Activated CD4-positive, alpha-beta T cell treated with anti-CD3 and anti-CD28 coated beads, Interleukin-2, Interleukin-4, amounts not matched to agents 100 ng/mL and 50 ng/mL, durations not matched to agents 16 hours and 8 hours (primary cell): ENCODE measurements at regions not wholly inside any gene's neighbourhood (a gene's known extent, or its start where the extent isn't known, plus 50 kb on each side); places are given as distances from the start of the nearest gene placed in this dataset.

Experiments used
- DNase-seq: peaks from one replicate; pipeline ENCODE4 v3.0.0-alpha.2; 2020; ENCODE audit warnings: low spot score

GRCh38 chr4:138964716-138965426 is 50.7 kb upstream of the NOCT start:
- no peak for DNase-seq

GRCh38 chr4:138963412-138963811 is 52.2 kb upstream of the NOCT start:
- no peak for DNase-seq

GRCh38 chr4:138961664-138962063 is 53.9 kb upstream of the NOCT start:
- DNase-seq: no peak

- no peak for DNase-seq
Measured at GRCh38 chr4:138961129-138961528, 54.5 kb upstream of the NOCT start.

- DNase-seq: no peak
Measured at GRCh38 chr4:138960175-138960710, 55.3 kb upstream of the NOCT start.

GRCh38 chr4:138959097-138959815 is 56.3 kb upstream of the NOCT start:
- no peak for DNase-seq

- DNase-seq: no peak
Measured at GRCh38 chr4:138958519-138958918, 57.1 kb upstream of the NOCT start.

GRCh38 chr4:138957302-138957701 is 58.3 kb upstream of the NOCT start:
- no peak for DNase-seq

GRCh38 chr4:138954428-138954827 is 61.2 kb upstream of the NOCT start:
- DNase-seq: no peak

- no peak for DNase-seq
Measured at GRCh38 chr4:138953961-138954371, 61.6 kb upstream of the NOCT start.

- DNase-seq: no peak
Measured at GRCh38 chr4:138952411-138952810, 63.2 kb upstream of the NOCT start.

- DNase-seq: no peak
Measured at GRCh38 chr4:138951764-138952163, 63.8 kb upstream of the NOCT start.

GRCh38 chr4:138949866-138950265 is 65.7 kb upstream of the NOCT start:
- no peak for DNase-seq

- DNase-seq: no peak
Measured at GRCh38 chr4:138948918-138949317, 66.7 kb upstream of the NOCT start.

- no peak for DNase-seq
Measured at GRCh38 chr4:138946306-138946705, 69.3 kb upstream of the NOCT start.

GRCh38 chr4:138945840-138946239 is 69.7 kb upstream of the NOCT start:
- no peak for DNase-seq

GRCh38 chr4:138945401-138945800 is 70.2 kb upstream of the NOCT start:
- DNase-seq: no peak

GRCh38 chr4:138943893-138944292 is 71.7 kb upstream of the NOCT start:
- DNase-seq: no peak

- DNase-seq: no peak
Measured at GRCh38 chr4:138941037-138941436, 74.5 kb upstream of the NOCT start.

- DNase-seq: no peak
Measured at GRCh38 chr4:138939960-138940359, 75.6 kb upstream of the NOCT start.

- peak; percentile 25 for DNase-seq
Measured at GRCh38 chr4:138938366-138938690, 77.3 kb upstream of the NOCT start.

- no peak for DNase-seq
Measured at GRCh38 chr4:138935135-138935807, 80.3 kb upstream of the NOCT start.

- DNase-seq: no peak
Measured at GRCh38 chr4:138927072-138927471, 88.5 kb upstream of the NOCT start.
